Hepatocyte (in vitro differentiated cells): ENCODE measurements at regions not wholly inside any gene's neighbourhood (a gene's known extent, or its start where the extent isn't known, plus 50 kb on each side); places are given as distances from the start of the nearest gene placed in this dataset.
"Not testable (repeated sequence)": the region's sequence is repeated elsewhere in the genome, so short reads cannot be mapped to it uniquely, and the experiment has no call there.

Experiments used
- DNase-seq: peaks from one replicate; pipeline ENCODE4 v3.0.0-alpha.2; 2016; ENCODE audit warnings: low spot score
- H2AFZ ChIP-seq: fragments of 200-600 bp; sonication (generic); 2 replicates; pipeline ENCODE4 v1.6.0; 2016; ENCODE audit warnings: antibody characterized with exemption, mild to moderate bottlenecking
- H3K27ac ChIP-seq: fragments of 200-600 bp; sonication (generic); 2 replicates; pipeline ENCODE4 v1.5.1; 2016; ENCODE audit warnings: mild to moderate bottlenecking
- H3K27me3 ChIP-seq: fragments of 200-600 bp; sonication (generic); 2 replicates; pipeline ENCODE4 v1.6.1; 2016
- H3K36me3 ChIP-seq: fragments of 200-600 bp; sonication (generic); replicated peaks from 2 replicates; pipeline ENCODE4 v1.5.1; 2016; ENCODE audit warnings: low read depth; ENCODE audit not compliant: insufficient read depth
- H3K4me1 ChIP-seq: fragments of 200-600 bp; sonication (generic); 2 replicates; pipeline ENCODE4 v1.5.1; 2016; ENCODE audit warnings: mild to moderate bottlenecking, moderate library complexity; ENCODE audit not compliant: insufficient read depth
- H3K4me2 ChIP-seq: fragments of 200-600 bp; sonication (generic); 2 replicates; pipeline ENCODE4 v1.6.0; 2016
- H3K4me3 ChIP-seq: fragments of 200-600 bp; sonication (generic); 2 replicates; pipeline ENCODE4 v1.5.1; 2016; ENCODE audit warnings: mild to moderate bottlenecking
- H3K79me2 ChIP-seq: fragments of 200-600 bp; sonication (generic); 2 replicates; pipeline ENCODE4 v1.6.0; 2017; ENCODE audit warnings: mild to moderate bottlenecking
- H3K9me2 ChIP-seq: fragments of 200-600 bp; sonication (generic); replicated peaks from 2 replicates; pipeline ENCODE4 v1.6.0; 2017; ENCODE audit warnings: mild to moderate bottlenecking; ENCODE audit not compliant: insufficient read depth
- H3K9me3 ChIP-seq: fragments of 200-600 bp; sonication (generic); 2 replicates; pipeline ENCODE4 v1.5.1; 2016; ENCODE audit warnings: low read depth, mild to moderate bottlenecking
- H4K20me1 ChIP-seq: fragments of 200-600 bp; sonication (generic); 2 replicates; pipeline ENCODE4 v1.6.0; 2016; ENCODE audit warnings: mild to moderate bottlenecking; ENCODE audit not compliant: insufficient read depth, poor library complexity, severe bottlenecking
- CTCF ChIP-seq: fragments of 200-600 bp; sonication (generic); IDR thresholded peaks from 2 replicates; pipeline ENCODE4 v1.5.1; 2016; ENCODE audit warnings: antibody characterized with exemption, mild to moderate bottlenecking; ENCODE audit not compliant: poor library complexity
- EZH2 ChIP-seq: fragments of 200-600 bp; sonication (generic); IDR thresholded peaks from 2 replicates; pipeline ENCODE4 v1.6.1; 2016; ENCODE audit warnings: antibody characterized with exemption, mild to moderate bottlenecking, borderline replicate concordance
- EZH2phosphoT487 ChIP-seq: fragments of 200-600 bp; sonication (generic); IDR thresholded peaks from one replicate; pipeline ENCODE4 v1.6.1; 2018; ENCODE audit warnings: antibody characterized with exemption, mild to moderate bottlenecking, low read depth, moderate library complexity; ENCODE audit not compliant: unreplicated experiment, severe bottlenecking
- WGBS: methylation state at CpG from one replicate; pipeline ENCODE4 v1.1.6; 2016; ENCODE audit warnings: low lambda C conversion rate; ENCODE audit errors: missing lambda C conversion rate; 5-methylcytosine and 5-hydroxymethylcytosine counted together

GRCh38 chr3:15940641-15941040 is 142.9 kb upstream of the ANKRD28 start:
- TF ChIP-seq EZH2phosphoT487 (no peak), CTCF (no peak), EZH2 (no peak)
- H3K79me2 ChIP-seq, result no peaks in the 10 kb centered on the region
- no peaks in the 10 kb centered on the region for H3K9me2 ChIP-seq
- H3K4me1 ChIP-seq, result no peaks in the 10 kb centered on the region
- no peaks in the 10 kb centered on the region for H3K36me3 ChIP-seq
- H3K9me3 ChIP-seq, result no peaks in the 10 kb centered on the region
- H3K27me3 ChIP-seq, result no peaks in the 10 kb centered on the region
- no peak overlapping the region for H3K4me2 ChIP-seq
- no peak overlapping the region for H3K27ac ChIP-seq
- no peak for DNase-seq
- H2AFZ ChIP-seq, result no peak overlapping the region
- H4K20me1 ChIP-seq, result no peaks in the 10 kb centered on the region
- 96% methylated on average over 1 of the region's 1 CpG for WGBS
- H3K4me3 ChIP-seq, result no peak overlapping the region

- H4K20me1 ChIP-seq, H3K79me2 ChIP-seq, H3K4me1 ChIP-seq, H3K4me2 ChIP-seq, H3K4me3 ChIP-seq, H3K9me3 ChIP-seq, DNase-seq, H2AFZ ChIP-seq, H3K27ac ChIP-seq, H3K27me3 ChIP-seq, H3K9me2 ChIP-seq, H3K36me3 ChIP-seq: not testable (repeated sequence)
- WGBS, result 72% methylated on average over 2 of the region's 2 CpGs
These were observed 143.7 kb upstream of the ANKRD28 start for GRCh38 chr3:15941457-15941856.

GRCh38 chr3:15941958-15942357 is 144.2 kb upstream of the ANKRD28 start:
- WGBS, result 100% methylated on average over 1 of the region's 1 CpG
- Histone ChIP-seq H4K20me1 (no peaks in the 10 kb centered on the region), H3K4me1 (no peaks in the 10 kb centered on the region), H3K79me2 (no peaks in the 10 kb centered on the region), H3K9me2 (no peaks in the 10 kb centered on the region), H3K27me3 (no peaks in the 10 kb centered on the region), H3K4me2 (no peak overlapping the region), H3K9me3 (no peaks in the 10 kb centered on the region), H2AFZ (no peak overlapping the region), H3K27ac (no peak overlapping the region), H3K36me3 (no peaks in the 10 kb centered on the region), H3K4me3 (no peak overlapping the region)
- no peak for DNase-seq
- TF ChIP-seq EZH2phosphoT487, result no peak
- no peak for TF ChIP-seq CTCF

- no peak overlapping the region for H3K27ac ChIP-seq
- H3K79me2 ChIP-seq, result no peaks in the 10 kb centered on the region
- no peak overlapping the region for H2AFZ ChIP-seq
- H3K4me2 ChIP-seq, result no peak overlapping the region
- no peaks in the 10 kb centered on the region for H3K9me2 ChIP-seq
- H4K20me1 ChIP-seq, result no peaks in the 10 kb centered on the region
- TF ChIP-seq EZH2 (no peak), CTCF (no peak), EZH2phosphoT487 (no peak)
- no peak overlapping the region for H3K4me3 ChIP-seq
- DNase-seq, result no peak
- H3K9me3 ChIP-seq, result no peaks in the 10 kb centered on the region
- no peaks in the 10 kb centered on the region for H3K36me3 ChIP-seq
- H3K27me3 ChIP-seq, result no peaks in the 10 kb centered on the region
- no peaks in the 10 kb centered on the region for H3K4me1 ChIP-seq
These were observed 144.7 kb upstream of the ANKRD28 start for GRCh38 chr3:15942462-15942861.
